CD4-positive, alpha-beta T cell treated with Interleukin-17A for 1 hour (primary cell): ENCODE measurements at regions not wholly inside any gene's neighbourhood (a gene's known extent, or its start where the extent isn't known, plus 50 kb on each side); places are given as distances from the start of the nearest gene placed in this dataset.

Source experiments
- DNase-seq: peaks from one replicate; pipeline ENCODE4 v3.0.0-alpha.2; 2020

- DNase-seq = no peak
Measured at GRCh38 chr21:15247613-15248012, 182.8 kb upstream of the NRIP1 start.

- DNase-seq = no peak
Measured at GRCh38 chr21:15249285-15249993, 184.6 kb upstream of the NRIP1 start.

- DNase-seq = no peak
Measured at GRCh38 chr21:15250384-15250783, 185.6 kb upstream of the NRIP1 start.

GRCh38 chr21:15252431-15252830, 187.6 kb upstream of the NRIP1 start:
- no peak for DNase-seq

- no peak for DNase-seq
Measured at GRCh38 chr21:15254111-15254510, 189.3 kb upstream of the NRIP1 start.

- no peak for DNase-seq
Measured at GRCh38 chr21:15255261-15255660, 190.5 kb upstream of the NRIP1 start.

- DNase-seq = no peak
Measured at GRCh38 chr21:15255763-15256162, 191.0 kb upstream of the NRIP1 start.

- DNase-seq = no peak
Measured at GRCh38 chr21:15256996-15257395, 192.2 kb upstream of the NRIP1 start.

GRCh38 chr21:15257646-15258045, 192.8 kb upstream of the NRIP1 start:
- DNase-seq = no peak

- DNase-seq = no peak
Measured at GRCh38 chr21:15259824-15260223, 195.0 kb upstream of the NRIP1 start.

GRCh38 chr21:15260604-15261003, 195.8 kb upstream of the NRIP1 start:
- no peak for DNase-seq

GRCh38 chr21:15264084-15264665, 199.4 kb upstream of the NRIP1 start:
- no peak for DNase-seq

- DNase-seq = no peak
Measured at GRCh38 chr21:15272171-15272570, 207.4 kb upstream of the NRIP1 start.

- no peak for DNase-seq
Measured at GRCh38 chr21:15272591-15272990, 207.8 kb upstream of the NRIP1 start.

- no peak for DNase-seq
Measured at GRCh38 chr21:15273244-15273643, 208.4 kb upstream of the NRIP1 start.

GRCh38 chr21:15274701-15275485, 210.1 kb upstream of the NRIP1 start:
- no peak for DNase-seq

- no peak for DNase-seq
Measured at GRCh38 chr21:15275615-15276235, 210.9 kb upstream of the NRIP1 start.

- DNase-seq = no peak
Measured at GRCh38 chr21:15276243-15276642, 211.4 kb upstream of the NRIP1 start.

GRCh38 chr21:15277466-15277865, 212.7 kb upstream of the NRIP1 start:
- no peak for DNase-seq

- no peak for DNase-seq
Measured at GRCh38 chr21:15278279-15278678, 213.5 kb upstream of the NRIP1 start.

GRCh38 chr21:15278851-15279250, 214.1 kb upstream of the NRIP1 start:
- DNase-seq = no peak

- no peak for DNase-seq
Measured at GRCh38 chr21:15279482-15279881, 214.7 kb upstream of the NRIP1 start.

- no peak for DNase-seq
Measured at GRCh38 chr21:15281714-15282113, 216.9 kb upstream of the NRIP1 start.

GRCh38 chr21:15282665-15283064, 217.9 kb upstream of the NRIP1 start:
- DNase-seq = no peak
